ENCODE measurements at regions not wholly inside any gene's neighbourhood (a gene's known extent, or its start where the extent isn't known, plus 50 kb on each side); places are given as distances from the start of the nearest gene placed in this dataset.

DNA sequence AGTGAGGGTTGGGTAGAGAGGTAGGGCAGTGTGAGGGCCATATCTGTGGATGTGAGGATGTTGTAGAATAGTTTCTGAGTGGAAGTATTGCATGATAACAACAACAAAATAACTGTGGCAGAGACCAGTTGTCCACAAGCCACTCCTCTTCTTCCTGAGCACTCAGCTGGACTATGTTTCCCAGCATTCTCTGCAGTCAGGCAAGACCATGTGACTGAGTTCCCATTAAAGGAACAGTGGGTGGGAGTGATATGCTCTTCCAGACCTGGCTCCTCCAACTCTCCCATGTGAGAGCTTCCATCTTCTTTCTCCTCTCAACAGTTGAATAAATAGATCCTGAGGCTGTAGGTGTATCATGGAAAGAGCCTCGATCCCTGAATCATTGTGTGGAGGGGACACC is 272.4 kb downstream of the CBLN1 start:
- TF ChIP-seq, protein P1, sequence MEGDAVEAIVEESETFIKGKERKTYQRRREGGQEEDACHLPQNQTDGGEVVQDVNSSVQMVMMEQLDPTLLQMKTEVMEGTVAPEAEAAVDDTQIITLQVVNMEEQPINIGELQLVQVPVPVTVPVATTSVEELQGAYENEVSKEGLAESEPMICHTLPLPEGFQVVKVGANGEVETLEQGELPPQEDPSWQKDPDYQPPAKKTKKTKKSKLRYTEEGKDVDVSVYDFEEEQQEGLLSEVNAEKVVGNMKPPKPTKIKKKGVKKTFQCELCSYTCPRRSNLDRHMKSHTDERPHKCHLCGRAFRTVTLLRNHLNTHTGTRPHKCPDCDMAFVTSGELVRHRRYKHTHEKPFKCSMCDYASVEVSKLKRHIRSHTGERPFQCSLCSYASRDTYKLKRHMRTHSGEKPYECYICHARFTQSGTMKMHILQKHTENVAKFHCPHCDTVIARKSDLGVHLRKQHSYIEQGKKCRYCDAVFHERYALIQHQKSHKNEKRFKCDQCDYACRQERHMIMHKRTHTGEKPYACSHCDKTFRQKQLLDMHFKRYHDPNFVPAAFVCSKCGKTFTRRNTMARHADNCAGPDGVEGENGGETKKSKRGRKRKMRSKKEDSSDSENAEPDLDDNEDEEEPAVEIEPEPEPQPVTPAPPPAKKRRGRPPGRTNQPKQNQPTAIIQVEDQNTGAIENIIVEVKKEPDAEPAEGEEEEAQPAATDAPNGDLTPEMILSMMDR (IDR thresholded peaks at IDR 0.05; ENCODE audit: poor library complexity): no peak
- no peak for TF ChIP-seq EZH2 (IDR thresholded peaks at IDR 0.05; ENCODE audit: borderline replicate concordance)

Data from hepatocyte (in vitro differentiated cells).